ENCODE measurements at regions not wholly inside any gene's neighbourhood (a gene's known extent, or its start where the extent isn't known, plus 50 kb on each side); places are given as distances from the start of the nearest gene placed in this dataset.

GRCh38 chr9:111113712-111114111, 75.4 kb upstream of the LPAR1 start:
- no peaks in the 10 kb centered on the region for H3K9me1 ChIP-seq (ENCODE audit: control insufficient read depth, extremely low read depth, insufficient read depth, low read length)
- FAIRE-seq (no peak), DNase-seq (ENCODE audit: low read depth, low spot score) (no peak)
- H3K79me2 ChIP-seq (ENCODE audit: control insufficient read depth, insufficient read depth, low read length): no peaks in the 10 kb centered on the region
- no peak for TF ChIP-seq CTCF (optimal IDR thresholded peaks at IDR 0.05 in 1 of 3, IDR thresholded peaks at IDR 0.05 in 1 of 3, conservative IDR thresholded peaks at IDR 0.05 in 1 of 3; ENCODE audit: extremely low read depth in 1 of 3, insufficient read depth in 2 of 3, low read length in 3 of 3)
- no peak for TF ChIP-seq EZH2 (IDR thresholded peaks at IDR 0.05; ENCODE audit: low read length)
- no peak overlapping the region for H3K27ac ChIP-seq (ENCODE audit: control insufficient read depth, insufficient read depth, low read length)
- no peak overlapping the region for H3K4me2 ChIP-seq (ENCODE audit: control insufficient read depth, extremely low read depth, insufficient read depth, low read depth, low read length)
- H2AFZ ChIP-seq (ENCODE audit: control insufficient read depth, low read length): no peak overlapping the region
- no peaks in the 10 kb centered on the region for H3K4me1 ChIP-seq (ENCODE audit: control insufficient read depth, extremely low read depth, insufficient read depth, low read length)
- dilution Hi-C loops (cut with MboI; ENCODE audit: extremely low pct_ligation_motif_present, low sequenced_read_pairs): no loop called here
- no peak overlapping the region for H3K4me3 ChIP-seq (ENCODE audit: control insufficient read depth in 2 of 3, extremely low read depth in 1 of 3, insufficient read depth in 2 of 3, low read depth in 1 of 3, low read length in 3 of 3)
- no peaks in the 10 kb centered on the region for H4K20me1 ChIP-seq (ENCODE audit: control insufficient read depth, extremely low read depth, insufficient read depth, low read length)
- no peaks in the 10 kb centered on the region for H3K36me3 ChIP-seq (ENCODE audit: control insufficient read depth in 2 of 2, extremely low read depth in 1 of 2, insufficient read depth in 2 of 2, low read length in 2 of 2)
- no peaks in the 10 kb centered on the region for H3K27me3 ChIP-seq (ENCODE audit: control insufficient read depth, extremely low read depth, insufficient read depth, low read length)
- H3K9me3 ChIP-seq (ENCODE audit: control insufficient read depth, low read depth, low read length): no peaks in the 10 kb centered on the region
- H3K9ac ChIP-seq (ENCODE audit: control insufficient read depth, extremely low read depth, insufficient read depth, low read length): no peak overlapping the region

GRCh38 chr9:111110805-111111204, 72.5 kb upstream of the LPAR1 start:
- FAIRE-seq: no peak
- DNase-seq (ENCODE audit: low read depth, low spot score): no peak
- Histone ChIP-seq H3K27ac (ENCODE audit: control insufficient read depth, insufficient read depth, low read length) (no peak overlapping the region), H4K20me1 (ENCODE audit: control insufficient read depth, extremely low read depth, insufficient read depth, low read length) (no peaks in the 10 kb centered on the region), H3K9me1 (ENCODE audit: control insufficient read depth, extremely low read depth, insufficient read depth, low read length) (no peaks in the 10 kb centered on the region), H3K4me2 (ENCODE audit: control insufficient read depth, extremely low read depth, insufficient read depth, low read depth, low read length) (no peak overlapping the region), H3K9me3 (ENCODE audit: control insufficient read depth, low read depth, low read length) (no peaks in the 10 kb centered on the region), H3K4me1 (ENCODE audit: control insufficient read depth, extremely low read depth, insufficient read depth, low read length) (no peaks in the 10 kb centered on the region), H3K79me2 (ENCODE audit: control insufficient read depth, insufficient read depth, low read length) (no peaks in the 10 kb centered on the region), H2AFZ (ENCODE audit: control insufficient read depth, low read length) (no peak overlapping the region), H3K9ac (ENCODE audit: control insufficient read depth, extremely low read depth, insufficient read depth, low read length) (no peak overlapping the region), H3K36me3 (ENCODE audit: control insufficient read depth in 2 of 2, extremely low read depth in 1 of 2, insufficient read depth in 2 of 2, low read length in 2 of 2) (no peaks in the 10 kb centered on the region), H3K27me3 (ENCODE audit: control insufficient read depth, extremely low read depth, insufficient read depth, low read length) (no peaks in the 10 kb centered on the region), H3K4me3 (ENCODE audit: control insufficient read depth in 2 of 3, extremely low read depth in 1 of 3, insufficient read depth in 2 of 3, low read depth in 1 of 3, low read length in 3 of 3) (no peak overlapping the region)
- dilution Hi-C loops (cut with MboI; ENCODE audit: extremely low pct_ligation_motif_present, low sequenced_read_pairs): no loop called here
- no peak for TF ChIP-seq CTCF (optimal IDR thresholded peaks at IDR 0.05 in 1 of 3, IDR thresholded peaks at IDR 0.05 in 1 of 3, conservative IDR thresholded peaks at IDR 0.05 in 1 of 3; ENCODE audit: extremely low read depth in 1 of 3, insufficient read depth in 2 of 3, low read length in 3 of 3)
- no peak for TF ChIP-seq EZH2 (IDR thresholded peaks at IDR 0.05; ENCODE audit: low read length)

All from keratinocyte (primary cell).